Right lobe of liver (tissue), 4 donors: ENCODE measurements at regions not wholly inside any gene's neighbourhood (a gene's known extent, or its start where the extent isn't known, plus 50 kb on each side); places are given as distances from the start of the nearest gene placed in this dataset.

Experiments
- POLR2A ChIP-seq: fragments of 450-650 bp; IDR thresholded peaks from one replicate; pipeline ENCODE4 v1.6.1; 2017; ENCODE audit warnings: antibody characterized with exemption, mild to moderate bottlenecking
- TF ChIP-seq, protein P1 (sequence below), 4 donors: fragments of 200-600 bp in 3 of 4; fragments of 450-650 bp in 1 of 4; IDR thresholded peaks; one replicate each; pipeline versions ENCODE4 v1.5.1 to v1.8.0; 2016 to 2022; ENCODE audit warnings: antibody characterized with exemption in 4 of 4, mild to moderate bottlenecking in 2 of 4
- donor health status: DM: no; HTN: no; CAD: no.
- donor health status: DM: no; HTN: no; CAD: no.
- donor health status: DM: no; HTN: yes; CAD: no.

DNA sequence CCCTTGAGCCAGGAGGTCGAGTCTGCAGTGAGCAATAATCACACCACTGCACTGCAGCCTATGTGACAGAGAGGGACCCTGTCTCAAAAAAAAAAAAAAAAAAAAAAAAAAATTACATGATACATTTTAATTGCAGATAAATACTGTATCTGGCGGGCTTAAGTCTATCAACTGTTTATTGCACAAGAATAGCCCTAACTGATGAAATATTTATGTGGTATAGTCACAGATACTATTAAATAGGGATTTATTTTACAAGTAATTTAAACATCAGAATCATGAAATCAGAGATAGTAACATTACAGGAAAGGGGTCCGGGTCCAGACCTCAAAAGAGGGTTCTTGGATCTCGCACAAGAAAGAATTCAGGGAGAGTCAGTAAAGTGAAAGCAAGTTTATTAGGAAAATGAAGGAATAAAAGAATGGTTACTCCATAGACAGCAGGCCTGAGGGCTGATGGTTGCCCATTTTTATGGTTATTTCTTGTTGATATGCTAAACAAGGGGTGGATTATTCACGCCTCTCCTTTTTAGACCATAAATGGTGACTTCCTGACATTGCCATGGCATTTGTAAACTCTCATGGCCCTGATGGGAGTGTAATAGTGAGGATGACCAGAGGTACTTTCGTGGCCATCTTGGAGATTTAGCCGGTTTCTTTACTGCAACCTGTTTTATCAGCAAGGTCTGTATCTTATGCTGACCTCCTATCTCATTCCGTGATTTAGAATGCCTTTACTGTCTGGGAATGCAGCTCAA lies 166.6 kb downstream of the PMAIP1 start:
- TF ChIP-seq, protein P1, sequence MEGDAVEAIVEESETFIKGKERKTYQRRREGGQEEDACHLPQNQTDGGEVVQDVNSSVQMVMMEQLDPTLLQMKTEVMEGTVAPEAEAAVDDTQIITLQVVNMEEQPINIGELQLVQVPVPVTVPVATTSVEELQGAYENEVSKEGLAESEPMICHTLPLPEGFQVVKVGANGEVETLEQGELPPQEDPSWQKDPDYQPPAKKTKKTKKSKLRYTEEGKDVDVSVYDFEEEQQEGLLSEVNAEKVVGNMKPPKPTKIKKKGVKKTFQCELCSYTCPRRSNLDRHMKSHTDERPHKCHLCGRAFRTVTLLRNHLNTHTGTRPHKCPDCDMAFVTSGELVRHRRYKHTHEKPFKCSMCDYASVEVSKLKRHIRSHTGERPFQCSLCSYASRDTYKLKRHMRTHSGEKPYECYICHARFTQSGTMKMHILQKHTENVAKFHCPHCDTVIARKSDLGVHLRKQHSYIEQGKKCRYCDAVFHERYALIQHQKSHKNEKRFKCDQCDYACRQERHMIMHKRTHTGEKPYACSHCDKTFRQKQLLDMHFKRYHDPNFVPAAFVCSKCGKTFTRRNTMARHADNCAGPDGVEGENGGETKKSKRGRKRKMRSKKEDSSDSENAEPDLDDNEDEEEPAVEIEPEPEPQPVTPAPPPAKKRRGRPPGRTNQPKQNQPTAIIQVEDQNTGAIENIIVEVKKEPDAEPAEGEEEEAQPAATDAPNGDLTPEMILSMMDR (IDR thresholded peaks at IDR 0.05) = no peak
- no peak for TF ChIP-seq POLR2A
